VCaP (cell line): ENCODE measurements at regions not wholly inside any gene's neighbourhood (a gene's known extent, or its start where the extent isn't known, plus 50 kb on each side); places are given as distances from the start of the nearest gene placed in this dataset.

Source experiments
- H3K27ac ChIP-seq: fragments of 450-650 bp; 2 replicates; pipeline ENCODE4 v1.5.1; 2017
- CTCF ChIP-seq: fragments of 450-650 bp; conservative IDR thresholded peaks from 2 replicates; pipeline ENCODE4 v1.5.1; 2017; ENCODE audit warnings: mild to moderate bottlenecking, moderate library complexity

GRCh38 chr9:28792716-28793115 lies 1219.4 kb upstream of the C9orf72 start:
- H3K27ac ChIP-seq = no peak overlapping the region
- TF ChIP-seq CTCF = no peak

- no peak for TF ChIP-seq CTCF
- H3K27ac ChIP-seq = no peak overlapping the region
Measured at GRCh38 chr9:28799876-28800275, 1226.6 kb upstream of the C9orf72 start.

GRCh38 chr9:28801144-28801799 lies 1228.0 kb upstream of the C9orf72 start:
- no peak overlapping the region for H3K27ac ChIP-seq
- TF ChIP-seq CTCF = no peak

GRCh38 chr9:28805197-28805596 lies 1231.9 kb upstream of the C9orf72 start:
- TF ChIP-seq CTCF = no peak
- no peak overlapping the region for H3K27ac ChIP-seq

- TF ChIP-seq CTCF = no peak
- H3K27ac ChIP-seq = no peak overlapping the region
Measured at GRCh38 chr9:28808042-28808441, 1234.8 kb upstream of the C9orf72 start.

GRCh38 chr9:28810388-28811075 lies 1237.3 kb upstream of the C9orf72 start:
- H3K27ac ChIP-seq = no peak overlapping the region
- TF ChIP-seq CTCF = no peak

- no peak overlapping the region for H3K27ac ChIP-seq
- TF ChIP-seq CTCF = no peak
Measured at GRCh38 chr9:28820741-28821140, 1247.5 kb upstream of the C9orf72 start.
